IMR-90 (cell line): ENCODE measurements at regions not wholly inside any gene's neighbourhood (a gene's known extent, or its start where the extent isn't known, plus 50 kb on each side); places are given as distances from the start of the nearest gene placed in this dataset.

Experiments
- ATAC-seq: fragments of 200-7000 bp; cut with Tn5 transposase; 2 replicates; pipeline ENCODE4 v1.9.1; 2020; ENCODE audit warnings: low read depth, mild to moderate bottlenecking, moderate library complexity
- BruUV-seq: library from RNA; stranded (reverse); fragments of 400-500 nt; replicated peaks from 2 replicates; lab custom pipeline; 2021; lab: Mats Ljungman, UMichigan
- CTCF ChIA-PET: fragments of 300-600 bp; formaldehyde crosslinking; extraction: SDS; loops from one replicate; lab custom pipeline; 2021; ENCODE audit warnings: antibody characterized with exemption; lab: Yijun Ruan, JAX
- POLR2A ChIA-PET: fragments of 300-600 bp; sonication (Branson Sonifier 250); formaldehyde crosslinking; loops from one replicate; lab custom pipeline; 2022; ENCODE audit warnings: antibody characterized with exemption; ENCODE audit not compliant: unreplicated experiment; lab: Charles Lee
- DNase-seq: peaks from one replicate; pipeline ENCODE4 v3.0.0; 2013
- H2AFZ ChIP-seq: replicated peaks from 2 replicates; pipeline ENCODE3; 2013; ENCODE audit warnings: low read length, mild to moderate bottlenecking; ENCODE audit not compliant: poor library complexity
- H2AK5ac ChIP-seq: 2 replicates; pipeline ENCODE4 v1.6.1; 2013; ENCODE audit warnings: low read depth, low read length, inconsistent platforms
- H2AK9ac ChIP-seq: replicated peaks from 2 replicates; pipeline ENCODE3; 2013; ENCODE audit warnings: mild to moderate bottlenecking, low read depth, low read length, moderate library complexity; ENCODE audit not compliant: poor library complexity
- H2BK120ac ChIP-seq: 2 replicates; pipeline ENCODE4 v1.6.1; 2013; ENCODE audit warnings: low read depth, low read length, inconsistent platforms
- H2BK15ac ChIP-seq: 3 replicates; pipeline ENCODE4 v1.6.1; 2013; ENCODE audit warnings: low read depth, low read length, inconsistent platforms
- H2BK20ac ChIP-seq: 2 replicates; pipeline ENCODE4 v1.6.1; 2013; ENCODE audit warnings: low read depth, mild to moderate bottlenecking, inconsistent platforms, low read length, moderate library complexity
- H2BK5ac ChIP-seq: 2 replicates; pipeline ENCODE4 v1.6.1; 2013; ENCODE audit warnings: mild to moderate bottlenecking, low read depth, low read length, inconsistent platforms; ENCODE audit not compliant: poor library complexity, severe bottlenecking
- H3K14ac ChIP-seq: replicated peaks from 2 replicates; pipeline ENCODE4 v1.6.1; 2013; ENCODE audit warnings: low read depth, low read length, inconsistent platforms
- H3K18ac ChIP-seq: 2 replicates; pipeline ENCODE4 v1.6.1; 2013; ENCODE audit warnings: low read depth, low read length, control low read depth
- H3K23ac ChIP-seq: 2 replicates; pipeline ENCODE4 v1.6.1; 2013; ENCODE audit warnings: low read depth, low read length, inconsistent platforms
- H3K27ac ChIP-seq: 2 replicates; pipeline ENCODE4 v1.5.1; 2013; ENCODE audit warnings: mild to moderate bottlenecking, control low read depth, low read length; ENCODE audit not compliant: insufficient read depth
- H3K27me3 ChIP-seq: 2 replicates; pipeline ENCODE4 v1.6.1; 2013; ENCODE audit warnings: low read length; ENCODE audit not compliant: control insufficient read depth, insufficient read depth
- H3K36me3 ChIP-seq: 2 replicates; pipeline ENCODE4 v1.6.1; 2013; ENCODE audit warnings: low read length, mixed read lengths; ENCODE audit not compliant: control insufficient read depth, insufficient read depth
- H3K4ac ChIP-seq: 2 replicates; pipeline ENCODE4 v1.6.1; 2013; ENCODE audit warnings: low read depth, low read length, inconsistent platforms
- H3K4me1 ChIP-seq: 2 replicates; pipeline ENCODE4 v1.6.1; 2013; ENCODE audit warnings: low read length, mixed read lengths; ENCODE audit not compliant: control insufficient read depth, insufficient read depth
- H3K4me2 ChIP-seq: 2 replicates; pipeline ENCODE4 v1.6.1; 2013; ENCODE audit warnings: low read depth, mild to moderate bottlenecking, control low read depth, low read length, moderate library complexity
- H3K4me3 ChIP-seq: 2 replicates; pipeline ENCODE4 v1.5.1; 2013; ENCODE audit warnings: low read depth, mild to moderate bottlenecking, control low read depth, low read length, moderate library complexity; ENCODE audit not compliant: insufficient read depth
- H3K56ac ChIP-seq: 2 replicates; pipeline ENCODE4 v1.6.1; 2013; ENCODE audit warnings: low read length, inconsistent platforms; ENCODE audit not compliant: insufficient read depth; ENCODE audit errors: extremely low read depth
- H3K79me1 ChIP-seq, 2 experiments: 2 replicates each; pipeline ENCODE4 v1.6.1; 2013; ENCODE audit warnings: low read length in 2 of 2, inconsistent platforms in 1 of 2, low read depth in 1 of 2
- H3K9ac ChIP-seq: 2 replicates; pipeline ENCODE4 v1.6.1; 2013; ENCODE audit warnings: low read depth, low read length, control low read depth
- H3K9me1 ChIP-seq: 2 replicates; pipeline ENCODE4 v1.6.1; 2013; ENCODE audit warnings: low read length, inconsistent platforms; ENCODE audit not compliant: insufficient read depth
- H3K9me3 ChIP-seq: 2 replicates; pipeline ENCODE4 v1.6.1; 2013; ENCODE audit warnings: low read length; ENCODE audit not compliant: control insufficient read depth, insufficient read depth
- H4K20me1 ChIP-seq: 2 replicates; pipeline ENCODE4 v1.6.1; 2013; ENCODE audit warnings: low read length, inconsistent platforms; ENCODE audit not compliant: insufficient read depth
- H4K5ac ChIP-seq: 2 replicates; pipeline ENCODE4 v1.6.1; 2013; ENCODE audit warnings: mild to moderate bottlenecking, low read depth, low read length, control low read depth
- H4K8ac ChIP-seq, 2 experiments: 2 replicates each; pipeline ENCODE4 v1.6.1; 2013; ENCODE audit warnings: low read depth in 2 of 2, low read length in 2 of 2, control low read depth in 1 of 2, inconsistent platforms in 1 of 2
- H4K91ac ChIP-seq: 2 replicates; pipeline ENCODE4 v1.6.1; 2013; ENCODE audit warnings: low read depth, low read length, inconsistent platforms; ENCODE audit not compliant: insufficient read depth
- BHLHE40 ChIP-seq: fragments of 150-350 bp; IDR thresholded peaks from 2 replicates; pipeline ENCODE4 v1.6.1; 2016; ENCODE audit warnings: mild to moderate bottlenecking, low read depth, low read length
- CEBPB ChIP-seq: IDR thresholded peaks from 2 replicates; pipeline ENCODE4 v1.6.1; 2012; ENCODE audit warnings: low read depth, low read length, improper control_type of control experiment
- CHD1 ChIP-seq: IDR thresholded peaks from 2 replicates; pipeline ENCODE4 v1.6.1; 2012; ENCODE audit warnings: low read depth, low read length, improper control_type of control experiment
- FOS ChIP-seq: fragments of 150-350 bp; IDR thresholded peaks from 2 replicates; pipeline ENCODE4 v1.6.1; 2016; ENCODE audit warnings: low read depth, low read length
- MAFK ChIP-seq: IDR thresholded peaks from 2 replicates; pipeline ENCODE4 v1.6.1; 2012; ENCODE audit warnings: low read depth, low read length, improper control_type of control experiment
- MAZ ChIP-seq: IDR thresholded peaks from 2 replicates; pipeline ENCODE4 v1.6.1; 2012; ENCODE audit warnings: low read depth, mild to moderate bottlenecking, low read length, improper control_type of control experiment, moderate library complexity, borderline replicate concordance
- MXI1 ChIP-seq: IDR thresholded peaks from 2 replicates; pipeline ENCODE4 v1.6.1; 2012; ENCODE audit warnings: low read depth, mild to moderate bottlenecking, low read length, moderate library complexity, borderline replicate concordance
- NFE2L2 ChIP-seq: fragments of 150-350 bp; IDR thresholded peaks from 2 replicates; pipeline ENCODE4 v1.6.1; 2016; ENCODE audit warnings: low read depth, mild to moderate bottlenecking, low read length
- POLR2A ChIP-seq: IDR thresholded peaks from 2 replicates; pipeline ENCODE4 v1.6.1; 2012; ENCODE audit warnings: mild to moderate bottlenecking, low read depth, low read length
- RAD21 ChIP-seq: IDR thresholded peaks from 2 replicates; pipeline ENCODE4 v1.6.1; 2012; ENCODE audit warnings: low read length, improper control_type of control experiment
- RCOR1 ChIP-seq: IDR thresholded peaks from 2 replicates; pipeline ENCODE4 v1.6.1; 2012; ENCODE audit warnings: mild to moderate bottlenecking, low read length, improper control_type of control experiment; ENCODE audit not compliant: insufficient replicate concordance
- RFX5 ChIP-seq: IDR thresholded peaks from 2 replicates; pipeline ENCODE4 v1.8.0; 2012; ENCODE audit warnings: low read depth, mild to moderate bottlenecking, low read length, moderate library complexity
- SMC3 ChIP-seq: fragments of 150-350 bp; IDR thresholded peaks from 2 replicates; pipeline ENCODE4 v1.6.1; 2016; ENCODE audit warnings: low read depth, mild to moderate bottlenecking, antibody characterized with exemption, low read length, moderate library complexity
- WGBS, 2 experiments: methylation state at CpG; one replicate each; pipeline versions ENCODE4 v1.1.5 to v1.1.7; 2013; ENCODE audit warnings: missing lambda C conversion rate in 2 of 2; ENCODE audit not compliant: insufficient read length in 1 of 2; ENCODE audit errors: extremely low coverage in 2 of 2; 5-methylcytosine and 5-hydroxymethylcytosine counted together
- dilution Hi-C: fragments of 300-500 bp; cut with HindIII; formaldehyde crosslinking; loops from one replicate; pipeline ENCODE4 v1.14.3; 2018; ENCODE audit warnings: low sequenced_read_pairs; ENCODE audit not compliant: unreplicated experiment
- in situ Hi-C: fragments of 300-500 bp; cut with MboI; formaldehyde crosslinking; loops from 3 replicates; pipeline ENCODE4 v1.14.3; 2019; ENCODE audit warnings: low sequenced_read_pairs, inconsistent platforms, mixed read lengths
- intact Hi-C: fragments of 100-400 bp; cut with micrococcal nuclease; formaldehyde crosslinking; loops from 2 replicates; pipeline ENCODE4 v1.10.0; 2022
- TF ChIP-seq, protein P1 (sequence below): fragments of 150-350 bp; IDR thresholded peaks from 2 replicates; pipeline ENCODE4 v1.6.1; 2016; ENCODE audit warnings: low read depth, mild to moderate bottlenecking, low read length, moderate library complexity, borderline replicate concordance
- TF ChIP-seq, protein P2 (sequence below): conservative IDR thresholded peaks from 2 replicates; pipeline ENCODE4 v1.5.1; 2012; ENCODE audit warnings: mild to moderate bottlenecking, low read depth, low read length, improper control_type of control experiment
- TF ChIP-seq, protein P3 (sequence below): fragments of 150-350 bp; IDR thresholded peaks from 2 replicates; pipeline ENCODE4 v1.6.1; 2017; ENCODE audit warnings: mild to moderate bottlenecking, antibody characterized with exemption, low read length, low read depth

DNA sequence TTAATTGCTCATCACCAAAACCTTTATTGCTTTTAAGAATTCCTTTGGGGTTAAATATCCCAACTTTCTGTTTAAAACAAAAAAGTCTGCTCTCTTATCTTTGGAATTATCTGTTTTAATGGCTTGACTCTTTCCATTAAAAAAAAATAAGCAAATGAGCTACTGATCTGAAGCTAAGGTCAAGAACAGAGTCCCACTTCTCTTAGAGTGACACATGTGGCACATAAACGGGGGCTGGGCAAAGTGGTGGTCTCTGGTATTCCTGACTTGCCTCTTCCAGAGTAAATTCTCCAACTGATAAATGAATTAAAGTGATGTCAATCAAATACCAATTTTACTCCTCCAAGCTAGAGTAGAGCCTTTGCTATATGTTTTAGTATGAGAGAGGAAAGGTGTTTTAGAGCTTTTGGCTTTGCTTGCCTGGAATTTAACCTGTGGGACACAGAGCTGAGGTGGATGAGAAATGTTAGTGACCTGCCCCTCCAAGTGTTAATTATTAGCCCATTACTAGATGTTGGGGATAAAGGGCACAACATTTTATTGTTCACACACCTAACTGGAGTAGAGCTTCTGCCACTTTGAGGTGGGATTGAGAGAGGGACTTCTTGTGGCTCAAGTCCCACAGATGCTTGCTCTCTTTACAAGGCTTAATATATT is 864.0 kb downstream of the LRRIQ3 start:
- H2BK120ac ChIP-seq, result no peak overlapping the region
- H3K9me3 ChIP-seq, result no peaks in the 10 kb centered on the region
- H3K4me2 ChIP-seq, result no peak overlapping the region
- H3K79me1 ChIP-seq, result no peaks in the 10 kb centered on the region
- no peak overlapping the region for H4K8ac ChIP-seq
- POLR2A ChIA-PET, result no interaction called here
- CTCF ChIA-PET, result no interaction called here
- no peak overlapping the region for H4K5ac ChIP-seq
- no peak overlapping the region for H3K23ac ChIP-seq
- no peak overlapping the region for H3K27ac ChIP-seq
- no peak overlapping the region for H2BK15ac ChIP-seq
- no peak overlapping the region for H3K56ac ChIP-seq
- no peaks in the 10 kb centered on the region for H3K36me3 ChIP-seq
- dilution Hi-C loops (no loop called here), in situ Hi-C loops (no loop called here), intact Hi-C loops (no loop called here)
- ATAC-seq, result no peak
- H2BK20ac ChIP-seq, result no peak overlapping the region
- H2BK5ac ChIP-seq, result no peak overlapping the region
- DNase-seq, result no peak
- no peak overlapping the region for H2AFZ ChIP-seq
- no peak overlapping the region for H4K91ac ChIP-seq
- no TSS peak for BruUV-seq
- H3K9ac ChIP-seq, result no peak overlapping the region
- H4K20me1 ChIP-seq, result no peaks in the 10 kb centered on the region
- H2AK9ac ChIP-seq, result no peak overlapping the region
- H3K9me1 ChIP-seq, result no peaks in the 10 kb centered on the region
- H3K27me3 ChIP-seq, result no peaks in the 10 kb centered on the region
- no peak overlapping the region for H2AK5ac ChIP-seq
- no peak overlapping the region for H3K4ac ChIP-seq
- H3K18ac ChIP-seq, result no peak overlapping the region
- no peak for TF ChIP-seq RFX5
- no peak for TF ChIP-seq RAD21
- TF ChIP-seq, protein P1, sequence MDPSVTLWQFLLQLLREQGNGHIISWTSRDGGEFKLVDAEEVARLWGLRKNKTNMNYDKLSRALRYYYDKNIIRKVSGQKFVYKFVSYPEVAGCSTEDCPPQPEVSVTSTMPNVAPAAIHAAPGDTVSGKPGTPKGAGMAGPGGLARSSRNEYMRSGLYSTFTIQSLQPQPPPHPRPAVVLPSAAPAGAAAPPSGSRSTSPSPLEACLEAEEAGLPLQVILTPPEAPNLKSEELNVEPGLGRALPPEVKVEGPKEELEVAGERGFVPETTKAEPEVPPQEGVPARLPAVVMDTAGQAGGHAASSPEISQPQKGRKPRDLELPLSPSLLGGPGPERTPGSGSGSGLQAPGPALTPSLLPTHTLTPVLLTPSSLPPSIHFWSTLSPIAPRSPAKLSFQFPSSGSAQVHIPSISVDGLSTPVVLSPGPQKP, result no peak
- TF ChIP-seq CEBPB, result no peak
- TF ChIP-seq BHLHE40, result no peak
- TF ChIP-seq NFE2L2, result no peak
- TF ChIP-seq, protein P2, sequence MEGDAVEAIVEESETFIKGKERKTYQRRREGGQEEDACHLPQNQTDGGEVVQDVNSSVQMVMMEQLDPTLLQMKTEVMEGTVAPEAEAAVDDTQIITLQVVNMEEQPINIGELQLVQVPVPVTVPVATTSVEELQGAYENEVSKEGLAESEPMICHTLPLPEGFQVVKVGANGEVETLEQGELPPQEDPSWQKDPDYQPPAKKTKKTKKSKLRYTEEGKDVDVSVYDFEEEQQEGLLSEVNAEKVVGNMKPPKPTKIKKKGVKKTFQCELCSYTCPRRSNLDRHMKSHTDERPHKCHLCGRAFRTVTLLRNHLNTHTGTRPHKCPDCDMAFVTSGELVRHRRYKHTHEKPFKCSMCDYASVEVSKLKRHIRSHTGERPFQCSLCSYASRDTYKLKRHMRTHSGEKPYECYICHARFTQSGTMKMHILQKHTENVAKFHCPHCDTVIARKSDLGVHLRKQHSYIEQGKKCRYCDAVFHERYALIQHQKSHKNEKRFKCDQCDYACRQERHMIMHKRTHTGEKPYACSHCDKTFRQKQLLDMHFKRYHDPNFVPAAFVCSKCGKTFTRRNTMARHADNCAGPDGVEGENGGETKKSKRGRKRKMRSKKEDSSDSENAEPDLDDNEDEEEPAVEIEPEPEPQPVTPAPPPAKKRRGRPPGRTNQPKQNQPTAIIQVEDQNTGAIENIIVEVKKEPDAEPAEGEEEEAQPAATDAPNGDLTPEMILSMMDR, result no peak
- no peak for TF ChIP-seq POLR2A
- no peak for TF ChIP-seq RCOR1
- no peak for TF ChIP-seq MAZ
- TF ChIP-seq, protein P3, sequence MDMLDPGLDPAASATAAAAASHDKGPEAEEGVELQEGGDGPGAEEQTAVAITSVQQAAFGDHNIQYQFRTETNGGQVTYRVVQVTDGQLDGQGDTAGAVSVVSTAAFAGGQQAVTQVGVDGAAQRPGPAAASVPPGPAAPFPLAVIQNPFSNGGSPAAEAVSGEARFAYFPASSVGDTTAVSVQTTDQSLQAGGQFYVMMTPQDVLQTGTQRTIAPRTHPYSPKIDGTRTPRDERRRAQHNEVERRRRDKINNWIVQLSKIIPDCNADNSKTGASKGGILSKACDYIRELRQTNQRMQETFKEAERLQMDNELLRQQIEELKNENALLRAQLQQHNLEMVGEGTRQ, result no peak
- TF ChIP-seq SMC3, result no peak
- no peak for TF ChIP-seq MAFK
- TF ChIP-seq FOS, result no peak
- no peak for TF ChIP-seq CHD1
- TF ChIP-seq MXI1, result no peak
- no CpG with 5 or more reads among the region's 1 CpG for WGBS, 2 experiments
- no peaks in the 10 kb centered on the region for H3K4me1 ChIP-seq
- no peak overlapping the region for H3K4me3 ChIP-seq
- no peak overlapping the region for H3K14ac ChIP-seq
